GM12878 (cell line): ENCODE measurements at regions not wholly inside any gene's neighbourhood (a gene's known extent, or its start where the extent isn't known, plus 50 kb on each side); places are given as distances from the start of the nearest gene placed in this dataset.

Experiments used
- ATAC-seq: fragments of 200-7000 bp; cut with Tn5 transposase; 3 replicates; pipeline ENCODE4 v1.9.1; 2020; ENCODE audit warnings: mild to moderate bottlenecking, moderate library complexity
- BruUV-seq: library from RNA; stranded (reverse); fragments of 400-500 nt; replicated peaks from 2 replicates; lab custom pipeline; 2021; lab: Mats Ljungman, UMichigan
- CTCF ChIA-PET: fragments of 300-600 bp; sonication (Branson Sonifier 250); formaldehyde crosslinking; extraction: SDS; loops from one replicate; lab custom pipeline; 2021; ENCODE audit warnings: inconsistent platforms; lab: Yijun Ruan, JAX
- POLR2A ChIA-PET: fragments of 350-600 bp; formaldehyde crosslinking; extraction: SDS; loops from one replicate; lab custom pipeline; 2021; ENCODE audit warnings: inconsistent platforms; lab: Charles Lee
- RAD21 ChIA-PET: fragments of 300-600 bp; sonication (Branson Sonifier 250); formaldehyde crosslinking; loops from one replicate; lab custom pipeline; 2023; ENCODE audit warnings: antibody characterized with exemption; ENCODE audit not compliant: unreplicated experiment; lab: Charles Lee
- SMC1A ChIA-PET: fragments of 300-600 bp; sonication (Branson Sonifier 250); formaldehyde crosslinking; loops from one replicate; lab custom pipeline; 2023; ENCODE audit not compliant: unreplicated experiment, uncharacterized antibody; lab: Charles Lee
- DNase-seq: peaks from one replicate; pipeline ENCODE4 v3.0.0-alpha.2; 2011; ENCODE audit warnings: low read depth, low spot score
- FAIRE-seq: peaks from 3 replicates; lab custom pipeline; 2011; peaks lifted over from hg19 to GRCh38; lab: Jason Lieb, UNC
- H2AFZ ChIP-seq: 2 replicates; pipeline ENCODE4 v1.6.0; 2011; ENCODE audit warnings: low read depth, low read length, control low read depth; ENCODE audit not compliant: control insufficient read depth
- H3K27ac ChIP-seq: 2 replicates; pipeline ENCODE4 v1.5.1; 2011; ENCODE audit warnings: control low read depth; ENCODE audit not compliant: control insufficient read depth, insufficient read depth
- H3K27me3 ChIP-seq, 2 experiments: replicated peaks in 1 of 2; 2 replicates each; pipeline versions ENCODE4 v1.6.0 to v1.6.1; 2011; ENCODE audit warnings: low read length in 1 of 2; ENCODE audit not compliant: control insufficient read depth in 2 of 2, insufficient read depth in 2 of 2
- H3K36me3 ChIP-seq, 2 experiments: 2 replicates each; pipeline ENCODE4 v1.5.1; 2011; ENCODE audit warnings: low read length in 1 of 2; ENCODE audit not compliant: control insufficient read depth in 2 of 2, insufficient read depth in 2 of 2
- H3K4me1 ChIP-seq: 2 replicates; pipeline ENCODE4 v1.6.1; 2011; ENCODE audit warnings: mild to moderate bottlenecking, low read length, moderate library complexity, mixed read lengths; ENCODE audit not compliant: control insufficient read depth, insufficient read depth
- H3K4me2 ChIP-seq: 2 replicates; pipeline ENCODE4 v1.6.0; 2011; ENCODE audit warnings: control low read depth; ENCODE audit not compliant: control insufficient read depth, insufficient read depth
- H3K4me3 ChIP-seq: fragments of 200-600 bp; sonication (generic); 2 replicates; pipeline ENCODE4 v1.5.1; 2016
- H3K79me2 ChIP-seq: 2 replicates; pipeline ENCODE4 v1.6.0; 2011; ENCODE audit warnings: low read length; ENCODE audit not compliant: control insufficient read depth, insufficient read depth
- H3K9ac ChIP-seq: 2 replicates; pipeline ENCODE4 v1.8.0; 2011; ENCODE audit warnings: low read length, control low read depth, mixed read lengths; ENCODE audit not compliant: control insufficient read depth, insufficient read depth
- H3K9me3 ChIP-seq: replicated peaks from 3 replicates; pipeline ENCODE4 v1.5.1; 2011; ENCODE audit warnings: mild to moderate bottlenecking, low read length; ENCODE audit not compliant: control insufficient read depth, insufficient read depth
- H4K20me1 ChIP-seq: 2 replicates; pipeline ENCODE4 v1.6.0; 2011; ENCODE audit not compliant: control insufficient read depth, insufficient read depth
- ASH2L ChIP-seq: fragments of 300-600, 200-600 bp; sonication (generic); IDR thresholded peaks from 2 replicates; pipeline ENCODE4 v1.6.1; 2017; ENCODE audit warnings: low read depth, mild to moderate bottlenecking, borderline replicate concordance
- EGR1 ChIP-seq, 2 experiments: IDR thresholded peaks; 1 replicate in 1 of 2; 2 replicates in 1 of 2; pipeline ENCODE4 v1.6.1; 2011 to 2012; ENCODE audit warnings: low read depth in 2 of 2, low read length in 2 of 2, borderline replicate concordance in 1 of 2, mild to moderate bottlenecking in 1 of 2, moderate library complexity in 1 of 2
- ETV6 ChIP-seq, 2 experiments: fragments of 450-650 bp in 1 of 2; IDR thresholded peaks in 1 of 2; conservative IDR thresholded peaks in 1 of 2; 2 replicates each; pipeline ENCODE4 v1.6.1; 2014; ENCODE audit warnings: antibody characterized with exemption in 1 of 2, borderline replicate concordance in 1 of 2, low read depth in 1 of 2, mild to moderate bottlenecking in 1 of 2, moderate library complexity in 1 of 2
- GABPA ChIP-seq: IDR thresholded peaks from 2 replicates; pipeline ENCODE4 v1.6.1; 2014; ENCODE audit warnings: antibody characterized with exemption, low read depth, mild to moderate bottlenecking, inconsistent platforms
- HDGF ChIP-seq: fragments of 450-650 bp; IDR thresholded peaks from 2 replicates; pipeline ENCODE4 v1.6.1; 2016; ENCODE audit warnings: antibody characterized with exemption
- KAT2A ChIP-seq: conservative IDR thresholded peaks from 2 replicates; pipeline ENCODE4 v1.6.1; 2011; ENCODE audit warnings: low read depth, low read length; ENCODE audit not compliant: control insufficient read depth
- KLF5 ChIP-seq: fragments of 450-650 bp; IDR thresholded peaks from 2 replicates; pipeline ENCODE4 v1.6.1; 2014; ENCODE audit warnings: mild to moderate bottlenecking; ENCODE audit not compliant: partially characterized antibody
- MYC ChIP-seq: IDR thresholded peaks from 2 replicates; pipeline ENCODE4 v1.6.1; 2011; ENCODE audit warnings: mild to moderate bottlenecking, low read length, moderate library complexity, inconsistent platforms; ENCODE audit not compliant: insufficient read depth, insufficient replicate concordance, insufficient read length, severe bottlenecking
- NRF1 ChIP-seq: conservative IDR thresholded peaks from 2 replicates; pipeline ENCODE4 v1.6.1; 2011; ENCODE audit warnings: mild to moderate bottlenecking, low read depth, low read length, improper control_type of control experiment
- POLR2A ChIP-seq: IDR thresholded peaks from 2 replicates; pipeline ENCODE4 v1.6.1; 2011; ENCODE audit warnings: low read depth, mild to moderate bottlenecking, low read length
- SIN3A ChIP-seq: IDR thresholded peaks from 2 replicates; pipeline ENCODE4 v1.6.1; 2012; ENCODE audit warnings: low read depth, low read length, improper control_type of control experiment
- STAT1 ChIP-seq: fragments of 450-650 bp; conservative IDR thresholded peaks from 2 replicates; pipeline ENCODE4 v1.6.1; 2014; ENCODE audit warnings: antibody characterized with exemption, mild to moderate bottlenecking
- ZNF217 ChIP-seq: fragments of 450-650 bp; IDR thresholded peaks from 2 replicates; pipeline ENCODE4 v1.6.1; 2017; ENCODE audit warnings: antibody characterized with exemption, mild to moderate bottlenecking
- WGBS: methylation state at CpG from one replicate; pipeline ENCODE4 v1.1.6; 2016; ENCODE audit warnings: low lambda C conversion rate; ENCODE audit not compliant: insufficient replicate concordance, insufficient coverage; ENCODE audit errors: missing lambda C conversion rate; 5-methylcytosine and 5-hydroxymethylcytosine counted together
- in situ Hi-C: fragments of 300-500 bp; cut with MboI; formaldehyde crosslinking; loops from 9 replicates; pipeline ENCODE4 v1.14.3; 2018; ENCODE audit warnings: mixed read lengths
- intact Hi-C: fragments of 100-400 bp; cut with micrococcal nuclease; formaldehyde crosslinking; loops from one replicate; pipeline ENCODE4 v1.14.2; 2022; ENCODE audit not compliant: unreplicated experiment
- TF ChIP-seq, protein P1 (sequence below): IDR thresholded peaks from 2 replicates; pipeline ENCODE4 v1.6.1; 2012; ENCODE audit warnings: improper control_type of control experiment, low read depth, low read length; ENCODE audit not compliant: insufficient replicate concordance
- TF ChIP-seq, protein P2 (sequence below): fragments of 150-350 bp; IDR thresholded peaks from 2 replicates; pipeline ENCODE4 v1.6.1; 2016; ENCODE audit warnings: low read depth, low read length

DNA sequence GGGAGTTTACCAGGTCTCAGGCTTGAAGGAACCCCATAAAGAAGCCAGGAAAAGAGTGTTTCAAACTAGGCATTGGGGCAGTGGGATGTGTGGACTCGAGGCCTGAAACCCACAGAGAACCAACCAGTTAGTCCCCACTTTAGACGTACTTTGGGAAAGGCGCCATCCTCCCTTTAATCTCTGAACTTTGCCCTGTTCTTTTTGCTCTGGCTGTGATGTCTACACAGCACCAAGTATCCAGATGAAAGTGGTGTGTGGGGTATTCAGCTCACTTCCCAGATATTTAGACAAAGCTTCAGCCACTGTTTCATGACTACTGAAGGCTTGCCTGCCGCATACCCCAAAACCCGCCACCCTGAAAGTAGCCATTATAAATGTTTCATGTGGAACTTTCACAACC is 116.9 kb upstream of the IRX5 start (continued):
- TF ChIP-seq, protein P1, sequence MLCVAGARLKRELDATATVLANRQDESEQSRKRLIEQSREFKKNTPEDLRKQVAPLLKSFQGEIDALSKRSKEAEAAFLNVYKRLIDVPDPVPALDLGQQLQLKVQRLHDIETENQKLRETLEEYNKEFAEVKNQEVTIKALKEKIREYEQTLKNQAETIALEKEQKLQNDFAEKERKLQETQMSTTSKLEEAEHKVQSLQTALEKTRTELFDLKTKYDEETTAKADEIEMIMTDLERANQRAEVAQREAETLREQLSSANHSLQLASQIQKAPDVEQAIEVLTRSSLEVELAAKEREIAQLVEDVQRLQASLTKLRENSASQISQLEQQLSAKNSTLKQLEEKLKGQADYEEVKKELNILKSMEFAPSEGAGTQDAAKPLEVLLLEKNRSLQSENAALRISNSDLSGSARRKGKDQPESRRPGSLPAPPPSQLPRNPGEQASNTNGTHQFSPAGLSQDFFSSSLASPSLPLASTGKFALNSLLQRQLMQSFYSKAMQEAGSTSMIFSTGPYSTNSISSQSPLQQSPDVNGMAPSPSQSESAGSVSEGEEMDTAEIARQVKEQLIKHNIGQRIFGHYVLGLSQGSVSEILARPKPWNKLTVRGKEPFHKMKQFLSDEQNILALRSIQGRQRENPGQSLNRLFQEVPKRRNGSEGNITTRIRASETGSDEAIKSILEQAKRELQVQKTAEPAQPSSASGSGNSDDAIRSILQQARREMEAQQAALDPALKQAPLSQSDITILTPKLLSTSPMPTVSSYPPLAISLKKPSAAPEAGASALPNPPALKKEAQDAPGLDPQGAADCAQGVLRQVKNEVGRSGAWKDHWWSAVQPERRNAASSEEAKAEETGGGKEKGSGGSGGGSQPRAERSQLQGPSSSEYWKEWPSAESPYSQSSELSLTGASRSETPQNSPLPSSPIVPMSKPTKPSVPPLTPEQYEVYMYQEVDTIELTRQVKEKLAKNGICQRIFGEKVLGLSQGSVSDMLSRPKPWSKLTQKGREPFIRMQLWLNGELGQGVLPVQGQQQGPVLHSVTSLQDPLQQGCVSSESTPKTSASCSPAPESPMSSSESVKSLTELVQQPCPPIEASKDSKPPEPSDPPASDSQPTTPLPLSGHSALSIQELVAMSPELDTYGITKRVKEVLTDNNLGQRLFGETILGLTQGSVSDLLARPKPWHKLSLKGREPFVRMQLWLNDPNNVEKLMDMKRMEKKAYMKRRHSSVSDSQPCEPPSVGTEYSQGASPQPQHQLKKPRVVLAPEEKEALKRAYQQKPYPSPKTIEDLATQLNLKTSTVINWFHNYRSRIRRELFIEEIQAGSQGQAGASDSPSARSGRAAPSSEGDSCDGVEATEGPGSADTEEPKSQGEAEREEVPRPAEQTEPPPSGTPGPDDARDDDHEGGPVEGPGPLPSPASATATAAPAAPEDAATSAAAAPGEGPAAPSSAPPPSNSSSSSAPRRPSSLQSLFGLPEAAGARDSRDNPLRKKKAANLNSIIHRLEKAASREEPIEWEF = no peak

DNA sequence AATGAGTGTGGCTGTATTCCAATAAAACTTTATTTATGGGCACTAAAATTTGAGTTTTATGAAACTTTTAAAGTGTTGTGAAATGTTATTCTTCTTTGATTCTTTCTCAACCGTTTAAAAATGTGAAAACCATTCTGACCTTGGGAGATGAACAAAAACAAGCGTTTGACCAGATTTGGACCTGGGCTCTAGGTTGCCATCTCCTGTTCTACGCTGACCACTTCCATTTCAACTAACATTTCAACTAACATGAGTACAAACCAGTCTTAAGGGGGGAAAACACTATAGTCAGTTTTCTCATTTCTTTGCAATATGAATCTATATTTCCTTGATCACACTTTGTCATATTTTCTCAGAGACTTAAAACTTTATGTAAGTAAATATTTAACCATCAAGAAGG is 118.4 kb upstream of the IRX5 start:
- FAIRE-seq (no peak), ATAC-seq (no peak), DNase-seq (no peak)
- Histone ChIP-seq H2AFZ (no peak overlapping the region), H3K9ac (no peak overlapping the region), H3K4me3 (no peak overlapping the region), H3K9me3 (no peaks in the 10 kb centered on the region), H3K79me2 (no peaks in the 10 kb centered on the region), H3K27me3 (no peaks in the 10 kb centered on the region), H3K4me2 (no peak overlapping the region), H3K27ac (no peak overlapping the region), H4K20me1 (no peaks in the 10 kb centered on the region), H3K4me1 (no peaks in the 10 kb centered on the region), H3K36me3 (no peaks in the 10 kb centered on the region)
- 24% methylated on average over 3 of the region's 3 CpGs for WGBS
- ChIA-PET SMC1A (no interaction called here), RAD21 (no interaction called here), POLR2A (no interaction called here), CTCF (no interaction called here)
- BruUV-seq = no TSS peak
- in situ Hi-C loops (no loop called here), intact Hi-C loops (no loop called here)
- TF ChIP-seq KAT2A (no peak), ZNF217 (no peak), HDGF (no peak), STAT1 (no peak), NRF1 (no peak), KLF5 (no peak), POLR2A (no peak), ETV6 (conservative IDR thresholded peaks at IDR 0.05 in 1 of 2, IDR thresholded peaks at IDR 0.05 in 1 of 2; ENCODE audit: borderline replicate concordance in 1 of 2, low read depth in 1 of 2) (no peak), SIN3A (no peak), ASH2L (no peak), EGR1 (IDR thresholded peaks at IDR 0.05; ENCODE audit: borderline replicate concordance in 1 of 2, low read depth in 2 of 2, low read length in 2 of 2) (no peak), MYC (no peak), GABPA (no peak)
- TF ChIP-seq, protein P2, sequence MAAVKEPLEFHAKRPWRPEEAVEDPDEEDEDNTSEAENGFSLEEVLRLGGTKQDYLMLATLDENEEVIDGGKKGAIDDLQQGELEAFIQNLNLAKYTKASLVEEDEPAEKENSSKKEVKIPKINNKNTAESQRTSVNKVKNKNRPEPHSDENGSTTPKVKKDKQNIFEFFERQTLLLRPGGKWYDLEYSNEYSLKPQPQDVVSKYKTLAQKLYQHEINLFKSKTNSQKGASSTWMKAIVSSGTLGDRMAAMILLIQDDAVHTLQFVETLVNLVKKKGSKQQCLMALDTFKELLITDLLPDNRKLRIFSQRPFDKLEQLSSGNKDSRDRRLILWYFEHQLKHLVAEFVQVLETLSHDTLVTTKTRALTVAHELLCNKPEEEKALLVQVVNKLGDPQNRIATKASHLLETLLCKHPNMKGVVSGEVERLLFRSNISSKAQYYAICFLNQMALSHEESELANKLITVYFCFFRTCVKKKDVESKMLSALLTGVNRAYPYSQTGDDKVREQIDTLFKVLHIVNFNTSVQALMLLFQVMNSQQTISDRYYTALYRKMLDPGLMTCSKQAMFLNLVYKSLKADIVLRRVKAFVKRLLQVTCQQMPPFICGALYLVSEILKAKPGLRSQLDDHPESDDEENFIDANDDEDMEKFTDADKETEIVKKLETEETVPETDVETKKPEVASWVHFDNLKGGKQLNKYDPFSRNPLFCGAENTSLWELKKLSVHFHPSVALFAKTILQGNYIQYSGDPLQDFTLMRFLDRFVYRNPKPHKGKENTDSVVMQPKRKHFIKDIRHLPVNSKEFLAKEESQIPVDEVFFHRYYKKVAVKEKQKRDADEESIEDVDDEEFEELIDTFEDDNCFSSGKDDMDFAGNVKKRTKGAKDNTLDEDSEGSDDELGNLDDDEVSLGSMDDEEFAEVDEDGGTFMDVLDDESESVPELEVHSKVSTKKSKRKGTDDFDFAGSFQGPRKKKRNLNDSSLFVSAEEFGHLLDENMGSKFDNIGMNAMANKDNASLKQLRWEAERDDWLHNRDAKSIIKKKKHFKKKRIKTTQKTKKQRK = no peak
